Chondrocyte (in vitro differentiated cells): ENCODE measurements at regions not wholly inside any gene's neighbourhood (a gene's known extent, or its start where the extent isn't known, plus 50 kb on each side); places are given as distances from the start of the nearest gene placed in this dataset.

ENCODE experiments used
- DNase-seq: peaks from one replicate; pipeline ENCODE4 v3.0.0; 2021; ENCODE audit warnings: mixed read lengths, low spot score
- H3K27ac Mint-ChIP-seq: one replicate; pipeline ENCODE4 v1.8.0; 2021; ENCODE audit warnings: mild to moderate bottlenecking, moderate library complexity, mixed read lengths; ENCODE audit not compliant: unreplicated experiment
- H3K27me3 Mint-ChIP-seq: 2 replicates; pipeline ENCODE4 v1.8.0; 2021; ENCODE audit warnings: low read depth, mixed read lengths
- H3K36me3 Mint-ChIP-seq: 2 replicates; pipeline ENCODE4 v1.8.0; 2021; ENCODE audit warnings: low read depth, mixed read lengths
- H3K4me1 Mint-ChIP-seq: 2 replicates; pipeline ENCODE4 v1.8.0; 2021; ENCODE audit warnings: low read depth, mild to moderate bottlenecking, mixed read lengths
- H3K4me3 Mint-ChIP-seq: one replicate; pipeline ENCODE4 v1.8.0; 2021; ENCODE audit warnings: mild to moderate bottlenecking, moderate library complexity, mixed read lengths; ENCODE audit not compliant: unreplicated experiment
- H3K9me3 Mint-ChIP-seq: 2 replicates; pipeline ENCODE4 v1.8.0; 2021; ENCODE audit warnings: low read depth, mixed read lengths
- TF ChIP-seq, protein P1 (sequence below): fragments of 200-600 bp; sonication (generic); IDR thresholded peaks from 2 replicates; pipeline ENCODE4 v1.5.0; 2021; ENCODE audit warnings: antibody characterized with exemption, mild to moderate bottlenecking, moderate library complexity

DNA sequence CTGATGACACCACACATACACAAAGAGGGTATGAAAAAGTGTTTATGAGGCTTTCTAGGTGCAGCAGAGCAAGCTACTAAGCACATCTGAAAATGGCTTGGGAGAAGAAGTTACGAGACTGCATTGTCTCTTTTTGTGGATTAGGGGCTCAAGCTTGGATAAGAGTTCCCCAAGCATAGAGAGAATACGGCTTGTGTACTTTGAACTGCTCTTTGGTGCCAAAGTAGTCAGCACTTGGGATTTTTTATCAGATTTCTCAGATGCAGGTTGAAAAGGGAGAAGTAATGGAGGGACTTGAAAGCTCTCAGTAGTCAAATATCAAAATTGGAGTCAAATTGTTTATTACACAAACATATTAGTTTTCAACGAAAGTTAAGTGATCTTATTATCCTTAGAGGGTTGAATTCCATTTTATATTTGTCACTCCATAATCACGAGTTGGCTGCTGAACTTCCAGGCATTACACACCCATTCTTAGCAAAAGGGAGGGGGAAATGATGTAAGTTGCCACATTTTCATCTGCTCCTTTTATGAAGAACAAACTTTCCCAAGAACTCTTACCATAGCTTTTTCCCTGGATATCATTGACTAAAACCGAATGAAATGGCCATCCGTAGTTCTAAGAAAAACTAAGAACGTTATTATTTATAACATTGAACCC lies 1904.9 kb downstream of the PCDH7 start:
- H3K27me3 Mint-ChIP-seq = no peaks in the 10 kb centered on the region
- H3K4me1 Mint-ChIP-seq = peaks cover 9% of the 10 kb centered on the region
- DNase-seq = no peak
- H3K9me3 Mint-ChIP-seq = peaks cover 20% of the 10 kb centered on the region
- TF ChIP-seq, protein P1, sequence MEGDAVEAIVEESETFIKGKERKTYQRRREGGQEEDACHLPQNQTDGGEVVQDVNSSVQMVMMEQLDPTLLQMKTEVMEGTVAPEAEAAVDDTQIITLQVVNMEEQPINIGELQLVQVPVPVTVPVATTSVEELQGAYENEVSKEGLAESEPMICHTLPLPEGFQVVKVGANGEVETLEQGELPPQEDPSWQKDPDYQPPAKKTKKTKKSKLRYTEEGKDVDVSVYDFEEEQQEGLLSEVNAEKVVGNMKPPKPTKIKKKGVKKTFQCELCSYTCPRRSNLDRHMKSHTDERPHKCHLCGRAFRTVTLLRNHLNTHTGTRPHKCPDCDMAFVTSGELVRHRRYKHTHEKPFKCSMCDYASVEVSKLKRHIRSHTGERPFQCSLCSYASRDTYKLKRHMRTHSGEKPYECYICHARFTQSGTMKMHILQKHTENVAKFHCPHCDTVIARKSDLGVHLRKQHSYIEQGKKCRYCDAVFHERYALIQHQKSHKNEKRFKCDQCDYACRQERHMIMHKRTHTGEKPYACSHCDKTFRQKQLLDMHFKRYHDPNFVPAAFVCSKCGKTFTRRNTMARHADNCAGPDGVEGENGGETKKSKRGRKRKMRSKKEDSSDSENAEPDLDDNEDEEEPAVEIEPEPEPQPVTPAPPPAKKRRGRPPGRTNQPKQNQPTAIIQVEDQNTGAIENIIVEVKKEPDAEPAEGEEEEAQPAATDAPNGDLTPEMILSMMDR = no peak
- H3K4me3 Mint-ChIP-seq = no peak overlapping the region
- peaks cover 2% of the 10 kb centered on the region for H3K36me3 Mint-ChIP-seq
- no peak overlapping the region for H3K27ac Mint-ChIP-seq

DNA sequence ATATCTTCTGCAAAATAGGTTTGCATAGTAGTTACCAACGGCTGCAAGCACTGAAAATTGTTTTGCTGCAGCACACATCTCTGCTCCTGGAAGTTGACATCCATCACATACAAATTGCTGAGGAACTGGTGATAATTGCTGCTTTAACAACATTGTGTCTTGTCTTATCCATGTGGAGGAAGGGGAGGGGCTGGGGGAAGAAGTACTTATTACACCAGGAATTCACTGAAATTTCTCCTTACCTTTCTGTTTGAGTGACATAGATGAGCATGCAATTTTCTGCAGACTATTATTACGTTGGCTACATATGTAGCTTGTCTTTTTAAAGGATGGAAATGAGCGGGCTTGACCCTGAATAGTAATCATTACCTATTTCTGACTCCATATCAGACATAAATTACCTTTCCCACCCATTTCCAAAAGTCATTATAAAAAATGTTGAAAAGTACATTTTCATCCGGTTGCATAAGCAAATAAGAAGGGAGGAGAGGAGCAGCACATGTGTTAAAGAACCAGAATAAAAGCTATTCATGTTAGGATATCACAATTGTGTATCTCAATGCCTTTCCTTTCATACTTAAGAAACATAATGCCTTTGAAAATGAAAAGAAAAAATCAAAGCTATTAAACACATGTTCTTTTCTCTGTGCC lies 1905.6 kb downstream of the PCDH7 start:
- no peak for DNase-seq
- Mint-ChIP-seq H3K4me3 (no peak overlapping the region), H3K4me1 (peaks cover 9% of the 10 kb centered on the region), H3K27me3 (no peaks in the 10 kb centered on the region), H3K36me3 (peaks cover 4% of the 10 kb centered on the region), H3K9me3 (peaks cover 25% of the 10 kb centered on the region), H3K27ac (no peak overlapping the region)
- TF ChIP-seq, protein P1 = no peak

DNA sequence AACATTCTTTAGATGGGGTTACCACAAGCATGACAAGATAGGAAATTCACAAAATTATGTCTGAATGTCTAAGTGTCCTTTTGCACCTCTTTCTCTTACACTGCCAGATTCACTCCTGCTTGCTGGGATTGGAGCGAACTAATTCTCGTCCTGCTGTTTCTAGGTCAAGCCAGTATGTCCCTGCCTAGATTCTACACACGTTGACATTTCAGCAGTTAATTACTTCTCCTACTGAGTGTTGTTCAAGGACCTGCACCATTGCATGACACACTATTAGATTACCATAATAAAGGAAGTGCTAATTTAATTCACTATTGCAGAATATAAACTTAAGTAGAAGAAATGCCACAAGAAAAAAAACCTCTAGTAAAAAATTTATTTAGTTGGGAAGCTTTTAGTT lies 1911.7 kb downstream of the PCDH7 start:
- peaks cover 26% of the 10 kb centered on the region for H3K9me3 Mint-ChIP-seq
- no peak overlapping the region for H3K4me3 Mint-ChIP-seq
- TF ChIP-seq, protein P1 = no peak
- H3K27me3 Mint-ChIP-seq = no peaks in the 10 kb centered on the region
- no peak overlapping the region for H3K27ac Mint-ChIP-seq
- peaks cover 4% of the 10 kb centered on the region for H3K36me3 Mint-ChIP-seq
- DNase-seq = no peak
- no peaks in the 10 kb centered on the region for H3K4me1 Mint-ChIP-seq

DNA sequence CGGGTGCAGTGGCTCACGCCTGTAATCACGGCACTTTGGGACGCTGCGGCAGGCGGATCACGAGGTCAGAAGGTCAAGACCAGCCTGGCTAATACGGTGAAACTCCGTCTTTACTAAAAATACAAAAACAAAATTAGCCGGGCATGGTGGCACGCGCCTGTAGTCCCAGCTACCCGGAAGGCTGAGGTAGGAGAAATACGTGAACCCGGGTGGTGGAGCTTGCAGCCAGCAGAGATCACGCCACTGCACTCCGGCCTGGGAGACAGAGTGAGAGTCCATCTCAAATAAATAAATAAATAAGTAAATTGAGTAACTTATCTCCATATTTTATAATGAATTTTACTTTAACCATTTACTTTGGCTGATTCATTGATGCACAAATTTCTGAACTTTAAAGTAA lies 1913.3 kb downstream of the PCDH7 start:
- Mint-ChIP-seq H3K9me3 (peaks cover 23% of the 10 kb centered on the region), H3K27ac (no peak overlapping the region), H3K4me1 (no peaks in the 10 kb centered on the region), H3K36me3 (peaks cover 4% of the 10 kb centered on the region), H3K4me3 (no peak overlapping the region), H3K27me3 (no peaks in the 10 kb centered on the region)
- DNase-seq = no peak
- TF ChIP-seq, protein P1 = no peak

DNA sequence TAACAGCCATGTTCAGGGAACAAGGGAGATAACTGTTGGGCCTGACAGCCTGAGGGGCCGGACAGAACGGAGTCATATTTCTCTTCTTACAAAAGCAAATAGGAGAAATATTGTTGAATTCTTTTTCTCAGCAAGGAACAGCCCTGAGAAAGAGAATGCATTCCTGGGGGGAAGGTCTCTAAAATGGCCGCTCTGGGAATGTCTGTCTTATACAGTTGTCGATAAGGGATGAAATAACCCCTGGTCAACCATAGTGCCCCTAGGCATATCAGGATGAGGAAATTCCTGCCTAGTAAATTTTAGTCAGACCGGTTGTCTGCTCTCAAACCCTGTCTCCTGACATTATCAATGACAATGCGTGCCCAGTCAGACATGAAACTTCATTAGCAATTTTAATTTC lies 1925.5 kb downstream of the PCDH7 start:
- peaks cover 25% of the 10 kb centered on the region for H3K9me3 Mint-ChIP-seq
- H3K36me3 Mint-ChIP-seq = peaks cover 8% of the 10 kb centered on the region
- H3K27ac Mint-ChIP-seq = no peak overlapping the region
- no peaks in the 10 kb centered on the region for H3K27me3 Mint-ChIP-seq
- DNase-seq = no peak
- no peaks in the 10 kb centered on the region for H3K4me1 Mint-ChIP-seq
- no peak overlapping the region for H3K4me3 Mint-ChIP-seq
- TF ChIP-seq, protein P1 = no peak
